ENCODE measurements at regions not wholly inside any gene's neighbourhood (a gene's known extent, or its start where the extent isn't known, plus 50 kb on each side); places are given as distances from the start of the nearest gene placed in this dataset.

DNA sequence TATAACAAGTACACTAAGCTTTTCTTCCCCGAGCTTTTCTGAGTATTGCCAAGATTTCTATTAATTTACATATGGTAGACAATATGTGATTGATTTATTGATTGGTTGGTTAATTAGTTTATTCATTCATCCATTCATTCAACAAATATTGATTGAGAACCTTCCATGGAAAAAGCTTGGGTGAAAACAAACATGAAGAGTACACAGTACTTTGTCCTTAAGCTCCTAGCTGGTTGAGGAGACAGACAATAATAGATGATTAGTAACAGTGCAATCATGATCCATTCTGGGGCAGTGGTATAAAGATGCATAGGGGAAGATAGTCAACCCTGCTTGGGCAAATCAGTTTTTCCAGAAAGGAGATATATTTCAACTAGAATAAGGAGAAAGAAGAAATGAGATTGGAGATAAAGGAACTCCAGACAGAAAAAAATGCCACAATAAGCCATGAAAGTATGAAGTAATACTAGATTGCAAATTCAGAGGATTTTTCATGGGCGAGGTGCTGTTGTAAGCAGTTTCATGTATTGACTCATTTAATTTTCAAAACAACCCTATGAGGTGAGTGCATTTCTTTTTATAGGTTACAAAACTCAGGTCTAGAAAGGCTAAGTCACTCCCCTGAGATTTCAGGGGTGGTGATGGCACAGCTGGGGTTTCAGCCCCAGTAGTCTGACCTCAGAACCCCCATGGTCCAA, 129.5 kb downstream of the RND3 start:
- TF ChIP-seq EZH2 (IDR thresholded peaks at IDR 0.05; ENCODE audit: borderline replicate concordance, low read depth, low read length, severe bottlenecking): no peak
- TF ChIP-seq CTCF (IDR thresholded peaks at IDR 0.05; ENCODE audit: extremely low read depth in 1 of 2, insufficient read depth in 1 of 2, low read depth in 1 of 2, low read length in 2 of 2): no peak
